ENCODE measurements at regions not wholly inside any gene's neighbourhood (a gene's known extent, or its start where the extent isn't known, plus 50 kb on each side); places are given as distances from the start of the nearest gene placed in this dataset.
"Not testable (repeated sequence)": the region's sequence is repeated elsewhere in the genome, so short reads cannot be mapped to it uniquely, and the experiment has no call there.

- DNase-seq (ENCODE audit: low read depth), result no peak
Measured at GRCh38 chr9:109974143-109974917, 194.3 kb downstream of the PALM2AKAP2 start.

DNA sequence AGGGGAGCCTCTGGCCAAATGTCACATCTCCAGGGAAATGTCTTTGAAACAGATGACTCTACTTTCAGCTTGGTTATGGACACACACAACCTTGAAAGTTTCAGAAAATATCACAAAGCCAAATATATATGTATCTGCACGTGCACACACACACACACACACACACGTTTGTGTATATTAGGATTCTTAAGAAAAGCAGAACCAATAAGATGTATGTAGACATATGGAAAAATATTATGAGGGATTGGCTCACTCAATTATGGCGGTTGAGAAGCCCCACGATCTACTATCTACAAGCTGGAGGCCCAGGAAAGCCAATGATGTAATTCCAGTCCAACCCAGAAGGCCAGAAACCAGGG lies 194.9 kb downstream of the PALM2AKAP2 start:
- DNase-seq (ENCODE audit: low read depth), result no peak

GRCh38 chr9:109975574-109976295 lies 195.7 kb downstream of the PALM2AKAP2 start:
- peak; percentile 28 for DNase-seq (ENCODE audit: low read depth)

- DNase-seq (ENCODE audit: low read depth), result peak; percentile 20
Measured at GRCh38 chr9:109976303-109976702, 196.3 kb downstream of the PALM2AKAP2 start.

DNA sequence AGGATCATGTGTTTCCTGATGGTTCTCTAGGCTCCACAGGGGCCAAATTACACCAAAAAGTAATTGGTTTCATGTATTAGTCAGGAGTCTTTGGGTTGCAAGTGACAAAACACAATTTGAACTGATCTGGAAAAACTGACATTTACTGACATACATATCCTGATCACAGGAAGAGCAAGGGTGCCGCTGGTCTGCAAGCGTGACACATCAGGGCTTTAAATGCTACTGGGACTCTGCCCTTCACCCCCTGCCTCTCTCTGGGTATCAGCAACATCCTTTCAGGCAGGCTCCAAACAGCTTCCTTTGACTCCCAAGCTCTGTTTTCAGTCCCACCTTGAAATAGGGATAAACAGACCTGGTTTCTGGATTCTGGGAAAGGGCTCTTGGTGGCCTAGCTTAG lies 197.5 kb downstream of the PALM2AKAP2 start:
- DNase-seq (ENCODE audit: low read depth), result no peak

DNA sequence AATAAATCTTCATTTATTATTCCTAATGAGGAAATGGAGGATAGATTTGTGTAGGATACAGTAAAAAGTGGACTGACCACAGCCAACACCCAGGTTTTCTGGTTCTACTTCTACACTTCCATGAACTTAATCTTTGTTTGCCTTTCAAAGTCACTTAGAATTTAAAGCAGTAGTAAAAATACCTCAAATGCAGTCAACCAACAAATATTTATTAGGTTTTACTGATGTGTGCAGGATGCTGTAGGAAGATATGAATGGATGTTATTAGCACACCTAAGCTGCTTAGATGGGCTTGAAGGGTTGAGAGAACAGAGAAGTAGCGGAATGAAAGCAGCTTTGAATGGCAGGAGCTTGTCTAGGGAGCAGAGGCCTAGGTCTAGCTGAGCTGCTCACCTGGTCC lies 201.1 kb downstream of the PALM2AKAP2 start:
- DNase-seq (ENCODE audit: low read depth), result no peak

DNA sequence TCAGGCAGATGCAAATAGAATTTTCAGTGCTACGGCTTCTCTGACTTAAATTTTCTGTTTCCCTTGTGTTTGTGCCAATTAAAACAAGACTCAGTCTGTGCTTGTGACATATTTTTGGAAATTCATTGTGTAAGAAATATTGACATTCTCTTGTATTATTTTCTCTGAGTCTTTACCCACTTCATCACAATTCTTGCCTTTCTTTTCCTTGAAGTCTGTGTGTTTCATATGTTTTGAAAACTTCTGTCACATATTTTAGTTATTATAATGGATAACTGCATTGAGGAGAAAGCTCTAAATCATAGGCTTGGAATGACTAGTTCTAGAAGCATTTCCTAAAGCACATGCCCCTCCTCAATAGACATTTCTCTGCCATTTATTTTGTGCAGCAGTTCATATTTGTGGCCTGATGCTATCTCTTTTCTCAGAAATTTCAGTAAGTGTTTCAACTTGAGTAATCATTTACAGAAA lies 206.6 kb downstream of the PALM2AKAP2 start:
- DNase-seq (ENCODE audit: low read depth), result peak; percentile 79

GRCh38 chr9:109989296-109989695 lies 209.3 kb downstream of the PALM2AKAP2 start:
- no peak for DNase-seq (ENCODE audit: low read depth)

- DNase-seq (ENCODE audit: low read depth), result no peak
Measured at GRCh38 chr9:109990541-109990940, 210.5 kb downstream of the PALM2AKAP2 start.

DNA sequence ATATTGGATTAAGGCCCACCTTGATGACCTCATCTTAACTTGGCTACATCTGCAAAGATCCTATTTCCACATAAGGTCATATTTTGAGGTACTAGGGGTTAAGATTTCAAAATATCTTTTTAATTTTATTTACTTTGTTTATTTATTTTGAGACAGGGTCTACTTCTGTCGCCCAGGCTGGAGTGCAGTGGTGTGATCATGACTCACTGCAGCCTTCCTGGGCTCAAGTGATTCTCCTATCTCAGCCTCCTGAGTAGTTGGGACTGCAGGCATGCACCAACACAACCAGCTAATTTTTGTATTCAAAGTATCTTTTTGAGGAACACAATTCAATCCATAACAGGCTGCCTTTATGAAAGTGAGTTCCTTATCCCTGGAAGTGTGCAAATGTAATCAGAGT lies 212.3 kb downstream of the PALM2AKAP2 start:
- no peak for DNase-seq (ENCODE audit: low read depth)

GRCh38 chr9:109993250-109993978 lies 213.4 kb downstream of the PALM2AKAP2 start:
- DNase-seq (ENCODE audit: low read depth), result no peak

GRCh38 chr9:109994141-109994540 lies 213.8 kb downstream of the C9orf152 start:
- DNase-seq (ENCODE audit: low read depth), result no peak

- DNase-seq (ENCODE audit: low read depth), result peak; percentile 30
Measured at GRCh38 chr9:109996936-109997580, 210.9 kb downstream of the C9orf152 start.

- no peak for DNase-seq (ENCODE audit: low read depth)
Measured at GRCh38 chr9:109997682-109998081, 210.3 kb downstream of the C9orf152 start.

DNA sequence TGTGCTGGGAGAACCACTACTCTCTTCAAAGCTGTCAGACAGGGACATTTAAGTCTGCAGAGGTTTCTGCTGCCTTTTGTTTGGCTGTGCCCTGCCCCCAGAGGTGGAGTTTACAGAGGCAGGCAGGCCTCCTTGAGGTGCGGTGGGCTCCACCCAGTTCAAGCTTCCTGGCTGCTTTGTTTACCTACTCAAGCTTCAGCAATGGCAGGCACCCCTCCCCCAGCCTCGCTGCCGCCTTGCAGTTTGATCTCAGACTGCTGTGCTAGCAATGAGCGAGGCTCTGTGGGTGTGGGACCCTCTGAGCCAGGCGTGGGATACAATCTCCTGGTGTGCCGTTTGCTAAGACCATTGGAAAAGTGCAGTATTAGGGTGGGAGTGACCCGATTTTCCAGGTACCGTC lies 202.4 kb downstream of the C9orf152 start:
- not testable (repeated sequence) for DNase-seq (ENCODE audit: low read depth)

- no peak for DNase-seq (ENCODE audit: low read depth)
Measured at GRCh38 chr9:110006657-110007056, 201.3 kb downstream of the C9orf152 start.

GRCh38 chr9:110007477-110008270 lies 200.3 kb downstream of the C9orf152 start:
- DNase-seq (ENCODE audit: low read depth), result no peak

- DNase-seq (ENCODE audit: low read depth), result no peak
Measured at GRCh38 chr9:110008663-110009062, 199.3 kb downstream of the C9orf152 start.

DNA sequence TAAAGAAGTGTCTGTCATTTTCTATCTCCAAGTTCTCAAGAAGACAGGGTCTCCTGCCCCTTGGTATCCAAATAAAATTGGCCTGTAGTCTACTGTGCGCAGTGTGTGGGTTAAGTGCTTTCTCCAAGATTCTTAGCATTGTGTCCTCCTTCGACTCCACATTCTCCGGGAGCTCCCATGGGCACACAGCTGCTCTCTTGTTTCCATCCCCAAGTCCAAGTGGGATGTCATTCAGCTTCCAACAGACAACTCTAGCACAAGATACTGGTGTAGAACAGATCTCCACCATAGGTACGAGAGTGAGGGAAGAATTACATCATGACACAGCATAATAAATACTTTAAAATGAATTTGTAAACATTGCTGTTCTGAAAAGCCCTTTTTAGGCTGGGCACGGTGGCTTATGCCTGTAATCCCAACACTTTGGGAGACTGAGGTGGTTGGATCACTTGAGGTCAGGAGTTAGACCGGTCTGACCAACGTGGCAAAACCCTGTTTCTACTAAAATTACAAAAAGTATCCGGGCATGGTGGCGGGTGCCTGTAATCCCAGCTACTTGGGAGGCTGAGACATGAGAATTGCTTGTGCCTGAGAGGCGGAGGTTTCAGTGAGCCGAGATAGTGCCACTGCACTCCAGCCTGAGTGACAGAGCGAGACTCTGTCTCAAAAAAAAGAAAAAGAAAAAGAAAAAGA lies 196.2 kb downstream of the C9orf152 start:
- no peak for DNase-seq (ENCODE audit: low read depth)

GRCh38 chr9:110013064-110013463 lies 194.9 kb downstream of the C9orf152 start:
- no peak for DNase-seq (ENCODE audit: low read depth)
